ENCODE measurements at regions not wholly inside any gene's neighbourhood (a gene's known extent, or its start where the extent isn't known, plus 50 kb on each side); places are given as distances from the start of the nearest gene placed in this dataset.

DNA sequence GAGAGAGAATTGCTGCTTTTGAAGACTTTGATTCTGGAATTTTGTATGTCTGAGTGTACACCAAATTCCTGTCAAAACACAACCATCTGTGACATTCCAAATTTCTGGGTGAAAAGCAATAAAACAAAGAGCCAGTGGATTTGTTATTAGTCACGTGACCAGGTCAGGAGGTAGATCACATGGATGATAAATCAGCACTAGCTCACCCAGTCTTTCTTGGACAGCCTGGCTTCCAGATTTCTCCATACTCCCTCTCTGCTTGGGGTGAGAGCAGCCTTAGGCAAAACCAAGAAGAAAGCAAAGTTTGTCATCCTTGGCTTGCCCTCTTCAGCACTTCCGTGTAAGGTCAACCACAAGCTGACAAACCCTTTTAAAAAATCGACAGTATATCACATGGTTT lies 194.2 kb downstream of the CLCN4 start:
- Histone ChIP-seq H3K27ac (ENCODE audit: low read depth in 1 of 2, low read length in 2 of 2) (no peak overlapping the region), H3K27me3 (ENCODE audit: control insufficient read depth in 4 of 4, insufficient read depth in 4 of 4, low read length in 3 of 4) (no peaks in the 10 kb centered on the region), H3K9ac (ENCODE audit: low read depth in 1 of 2, low read length in 2 of 2) (no peak overlapping the region), H3K4me3 (ENCODE audit: low read depth in 1 of 3, low read length in 3 of 3) (no peak overlapping the region), H3K9me3 (ENCODE audit: control insufficient read depth in 4 of 4, low read length in 3 of 4) (peaks cover 0 to 1% (median 0%) of the 10 kb centered on the region in 4 donors), H3K4me1 (ENCODE audit: control insufficient read depth in 4 of 4, insufficient read depth in 4 of 4, low read length in 3 of 4) (no peaks in the 10 kb centered on the region), H3K36me3 (ENCODE audit: control insufficient read depth in 4 of 4, insufficient read depth in 3 of 4, low read depth in 1 of 4, low read length in 3 of 4) (no peaks in the 10 kb centered on the region)
- TF ChIP-seq, protein P1, sequence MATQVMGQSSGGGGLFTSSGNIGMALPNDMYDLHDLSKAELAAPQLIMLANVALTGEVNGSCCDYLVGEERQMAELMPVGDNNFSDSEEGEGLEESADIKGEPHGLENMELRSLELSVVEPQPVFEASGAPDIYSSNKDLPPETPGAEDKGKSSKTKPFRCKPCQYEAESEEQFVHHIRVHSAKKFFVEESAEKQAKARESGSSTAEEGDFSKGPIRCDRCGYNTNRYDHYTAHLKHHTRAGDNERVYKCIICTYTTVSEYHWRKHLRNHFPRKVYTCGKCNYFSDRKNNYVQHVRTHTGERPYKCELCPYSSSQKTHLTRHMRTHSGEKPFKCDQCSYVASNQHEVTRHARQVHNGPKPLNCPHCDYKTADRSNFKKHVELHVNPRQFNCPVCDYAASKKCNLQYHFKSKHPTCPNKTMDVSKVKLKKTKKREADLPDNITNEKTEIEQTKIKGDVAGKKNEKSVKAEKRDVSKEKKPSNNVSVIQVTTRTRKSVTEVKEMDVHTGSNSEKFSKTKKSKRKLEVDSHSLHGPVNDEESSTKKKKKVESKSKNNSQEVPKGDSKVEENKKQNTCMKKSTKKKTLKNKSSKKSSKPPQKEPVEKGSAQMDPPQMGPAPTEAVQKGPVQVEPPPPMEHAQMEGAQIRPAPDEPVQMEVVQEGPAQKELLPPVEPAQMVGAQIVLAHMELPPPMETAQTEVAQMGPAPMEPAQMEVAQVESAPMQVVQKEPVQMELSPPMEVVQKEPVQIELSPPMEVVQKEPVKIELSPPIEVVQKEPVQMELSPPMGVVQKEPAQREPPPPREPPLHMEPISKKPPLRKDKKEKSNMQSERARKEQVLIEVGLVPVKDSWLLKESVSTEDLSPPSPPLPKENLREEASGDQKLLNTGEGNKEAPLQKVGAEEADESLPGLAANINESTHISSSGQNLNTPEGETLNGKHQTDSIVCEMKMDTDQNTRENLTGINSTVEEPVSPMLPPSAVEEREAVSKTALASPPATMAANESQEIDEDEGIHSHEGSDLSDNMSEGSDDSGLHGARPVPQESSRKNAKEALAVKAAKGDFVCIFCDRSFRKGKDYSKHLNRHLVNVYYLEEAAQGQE (IDR thresholded peaks at IDR 0.05) = no peak
- no peak for TF ChIP-seq SP1 (IDR thresholded peaks at IDR 0.05)
- TF ChIP-seq, protein P2, sequence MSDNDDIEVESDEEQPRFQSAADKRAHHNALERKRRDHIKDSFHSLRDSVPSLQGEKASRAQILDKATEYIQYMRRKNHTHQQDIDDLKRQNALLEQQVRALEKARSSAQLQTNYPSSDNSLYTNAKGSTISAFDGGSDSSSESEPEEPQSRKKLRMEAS (IDR thresholded peaks at IDR 0.05) = no peak
- no peak for TF ChIP-seq YY1 (IDR thresholded peaks at IDR 0.05)
- TF ChIP-seq RXRA (IDR thresholded peaks at IDR 0.05) = no peak
- TF ChIP-seq, protein P3, sequence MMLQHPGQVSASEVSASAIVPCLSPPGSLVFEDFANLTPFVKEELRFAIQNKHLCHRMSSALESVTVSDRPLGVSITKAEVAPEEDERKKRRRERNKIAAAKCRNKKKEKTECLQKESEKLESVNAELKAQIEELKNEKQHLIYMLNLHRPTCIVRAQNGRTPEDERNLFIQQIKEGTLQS (IDR thresholded peaks at IDR 0.05) = no peak
- TF ChIP-seq, protein P4, sequence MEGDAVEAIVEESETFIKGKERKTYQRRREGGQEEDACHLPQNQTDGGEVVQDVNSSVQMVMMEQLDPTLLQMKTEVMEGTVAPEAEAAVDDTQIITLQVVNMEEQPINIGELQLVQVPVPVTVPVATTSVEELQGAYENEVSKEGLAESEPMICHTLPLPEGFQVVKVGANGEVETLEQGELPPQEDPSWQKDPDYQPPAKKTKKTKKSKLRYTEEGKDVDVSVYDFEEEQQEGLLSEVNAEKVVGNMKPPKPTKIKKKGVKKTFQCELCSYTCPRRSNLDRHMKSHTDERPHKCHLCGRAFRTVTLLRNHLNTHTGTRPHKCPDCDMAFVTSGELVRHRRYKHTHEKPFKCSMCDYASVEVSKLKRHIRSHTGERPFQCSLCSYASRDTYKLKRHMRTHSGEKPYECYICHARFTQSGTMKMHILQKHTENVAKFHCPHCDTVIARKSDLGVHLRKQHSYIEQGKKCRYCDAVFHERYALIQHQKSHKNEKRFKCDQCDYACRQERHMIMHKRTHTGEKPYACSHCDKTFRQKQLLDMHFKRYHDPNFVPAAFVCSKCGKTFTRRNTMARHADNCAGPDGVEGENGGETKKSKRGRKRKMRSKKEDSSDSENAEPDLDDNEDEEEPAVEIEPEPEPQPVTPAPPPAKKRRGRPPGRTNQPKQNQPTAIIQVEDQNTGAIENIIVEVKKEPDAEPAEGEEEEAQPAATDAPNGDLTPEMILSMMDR (IDR thresholded peaks at IDR 0.05; ENCODE audit: low read depth, low read length, missing input control) = no peak
- no peak for TF ChIP-seq ZBTB33 (IDR thresholded peaks at IDR 0.05)
- no peak for TF ChIP-seq JUND (IDR thresholded peaks at IDR 0.05)
- no peak for TF ChIP-seq FOXA2 (IDR thresholded peaks at IDR 0.05)
- TF ChIP-seq TAF1 (conservative IDR thresholded peaks at IDR 0.05) = no peak
- no peak for DNase-seq (ENCODE audit: low spot score)
- WGBS = 79% methylated on average over 3 of the region's 3 CpGs

DNA sequence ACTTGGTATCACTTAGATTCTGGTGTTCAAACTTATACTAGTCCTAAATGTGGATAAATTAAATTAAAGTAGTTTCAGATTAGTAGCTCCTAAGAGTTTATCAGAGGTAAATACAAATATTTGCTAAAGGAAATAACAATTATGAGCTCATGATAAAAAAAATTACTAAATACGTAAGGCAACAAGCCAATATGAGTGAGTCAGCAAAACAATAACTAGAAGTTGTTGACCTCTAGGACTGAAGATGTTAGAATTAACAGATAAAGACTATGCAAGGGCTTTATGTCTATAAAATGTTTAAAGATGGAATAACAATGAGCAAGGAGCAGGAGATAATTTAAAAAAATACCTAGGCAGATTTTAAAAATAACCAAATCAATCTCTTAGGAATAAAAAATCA lies 195.8 kb downstream of the CLCN4 start:
- Histone ChIP-seq H3K27me3 (ENCODE audit: control insufficient read depth in 4 of 4, insufficient read depth in 4 of 4, low read length in 3 of 4) (no peaks in the 10 kb centered on the region), H3K9me3 (ENCODE audit: control insufficient read depth in 4 of 4, low read length in 3 of 4) (no peaks in the 10 kb centered on the region), H3K36me3 (ENCODE audit: control insufficient read depth in 4 of 4, insufficient read depth in 3 of 4, low read depth in 1 of 4, low read length in 3 of 4) (no peaks in the 10 kb centered on the region), H3K4me1 (ENCODE audit: control insufficient read depth in 4 of 4, insufficient read depth in 4 of 4, low read length in 3 of 4) (no peaks in the 10 kb centered on the region), H3K27ac (ENCODE audit: low read depth in 1 of 2, low read length in 2 of 2) (no peak overlapping the region), H3K4me3 (ENCODE audit: low read depth in 1 of 3, low read length in 3 of 3) (no peak overlapping the region), H3K9ac (ENCODE audit: low read depth in 1 of 2, low read length in 2 of 2) (no peak overlapping the region)
- 35% methylated on average over 1 of the region's 1 CpG for WGBS
- no peak for TF ChIP-seq NR2F2 (IDR thresholded peaks at IDR 0.05)
- no peak for TF ChIP-seq EGR1 (IDR thresholded peaks at IDR 0.05; ENCODE audit: low read depth in 2 of 2)
- TF ChIP-seq JUND (IDR thresholded peaks at IDR 0.05) = no peak
- TF ChIP-seq HNF4A (conservative IDR thresholded peaks at IDR 0.05) = no peak
- no peak for TF ChIP-seq SP1 (IDR thresholded peaks at IDR 0.05)
- TF ChIP-seq GABPA (IDR thresholded peaks at IDR 0.05 in 1 of 2, conservative IDR thresholded peaks at IDR 0.05 in 1 of 2) = no peak
- no peak for TF ChIP-seq ZBTB33 (IDR thresholded peaks at IDR 0.05)
- TF ChIP-seq, protein P1 (IDR thresholded peaks at IDR 0.05) = no peak
- no peak for TF ChIP-seq YY1 (IDR thresholded peaks at IDR 0.05)
- no peak for TF ChIP-seq FOXA2 (IDR thresholded peaks at IDR 0.05)
- DNase-seq (ENCODE audit: low spot score) = no peak
